HG03060 (cell line): ENCODE measurements at regions not wholly inside any gene's neighbourhood (a gene's known extent, or its start where the extent isn't known, plus 50 kb on each side); places are given as distances from the start of the nearest gene placed in this dataset.
"Not testable (repeated sequence)": the region's sequence is repeated elsewhere in the genome, so short reads cannot be mapped to it uniquely, and the experiment has no call there.

ENCODE experiments used
- ATAC-seq: cut with Tn5 transposase; IDR thresholded peaks from one replicate; pipeline ENCODE4 v1.9.1; 2021; ENCODE audit warnings: low read depth, moderate number of reproducible peaks; ENCODE audit not compliant: unreplicated experiment

DNA sequence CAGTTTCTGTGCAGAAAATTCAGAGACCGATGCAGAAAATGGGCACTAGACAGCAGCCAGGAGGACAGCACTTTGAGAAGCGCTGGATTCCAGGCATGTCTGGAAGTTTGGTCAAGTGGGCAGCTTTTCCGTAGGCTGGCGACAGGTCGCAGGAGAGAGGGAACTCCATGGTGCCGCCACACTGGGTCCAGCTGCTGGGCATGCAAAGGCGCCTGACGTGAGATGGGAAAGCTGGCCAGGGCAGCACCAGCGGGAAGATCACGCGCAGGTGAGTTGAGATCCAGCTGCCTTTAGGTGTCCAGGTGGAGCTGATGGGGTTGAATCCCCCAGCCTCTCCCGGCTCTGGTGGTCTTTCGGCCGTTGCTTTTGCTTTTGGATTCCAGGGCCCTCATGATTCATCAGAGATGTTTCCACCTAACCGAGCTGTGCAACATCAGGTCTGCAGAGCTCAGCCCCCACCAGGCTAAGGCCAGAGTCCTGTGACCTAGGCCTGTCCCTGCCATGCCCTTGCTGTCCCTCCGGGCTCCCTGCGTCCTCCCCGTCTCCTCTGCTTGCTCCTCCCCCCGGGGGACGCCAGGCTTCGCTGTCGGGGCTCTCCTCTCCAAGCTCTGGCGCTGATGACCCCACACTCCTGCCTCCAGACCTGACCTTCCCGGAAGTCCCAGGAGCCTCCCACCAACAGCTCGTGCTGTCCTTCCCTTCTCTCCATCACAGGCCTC lies 1001.7 kb downstream of the BRD1 start:
- no peak for ATAC-seq

DNA sequence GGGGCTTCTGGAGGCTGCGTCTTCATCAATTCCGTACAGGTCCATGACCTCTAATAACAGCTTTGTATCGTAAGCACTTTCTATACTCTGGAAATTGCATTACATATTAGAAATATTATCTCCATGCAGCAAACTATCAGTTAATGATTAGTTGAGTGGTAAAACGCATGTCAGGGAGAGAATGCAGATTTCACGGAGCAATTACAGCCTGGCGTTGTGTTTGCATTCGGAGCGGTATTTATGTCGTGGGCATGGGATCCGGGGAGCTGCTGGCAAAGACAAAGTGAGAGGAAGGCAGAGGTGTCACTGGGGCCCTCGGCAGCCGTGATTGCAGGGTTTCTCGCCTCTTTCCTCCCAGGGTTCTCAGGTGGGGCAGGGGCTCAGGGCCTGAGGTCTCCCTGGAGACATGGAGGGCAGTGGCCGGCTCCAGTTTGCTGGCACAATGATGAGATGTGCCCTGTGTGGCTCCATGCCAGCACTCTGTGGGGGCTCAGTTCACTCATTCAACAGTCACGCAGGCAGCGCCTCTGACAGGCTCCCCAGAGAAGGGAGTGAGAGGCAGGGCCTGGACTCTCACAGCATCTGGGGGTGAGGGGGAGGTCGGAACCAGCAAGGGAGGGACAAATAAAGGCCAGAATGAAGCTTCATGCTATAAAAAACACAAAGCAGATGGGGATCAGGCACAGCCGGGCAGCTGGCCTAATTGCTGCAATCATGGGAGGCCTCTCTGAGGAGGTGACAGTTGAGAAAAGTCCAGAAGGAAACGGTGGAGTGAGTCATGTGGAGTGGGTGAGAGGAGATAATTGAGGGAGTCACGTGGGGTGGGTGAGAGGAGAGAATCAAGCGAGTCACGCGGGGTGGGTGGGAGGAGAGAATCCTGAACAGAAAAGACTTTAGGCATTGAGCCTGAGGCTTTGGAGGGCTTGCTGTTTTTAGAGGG lies 1002.7 kb downstream of the BRD1 start:
- ATAC-seq, result no peak

DNA sequence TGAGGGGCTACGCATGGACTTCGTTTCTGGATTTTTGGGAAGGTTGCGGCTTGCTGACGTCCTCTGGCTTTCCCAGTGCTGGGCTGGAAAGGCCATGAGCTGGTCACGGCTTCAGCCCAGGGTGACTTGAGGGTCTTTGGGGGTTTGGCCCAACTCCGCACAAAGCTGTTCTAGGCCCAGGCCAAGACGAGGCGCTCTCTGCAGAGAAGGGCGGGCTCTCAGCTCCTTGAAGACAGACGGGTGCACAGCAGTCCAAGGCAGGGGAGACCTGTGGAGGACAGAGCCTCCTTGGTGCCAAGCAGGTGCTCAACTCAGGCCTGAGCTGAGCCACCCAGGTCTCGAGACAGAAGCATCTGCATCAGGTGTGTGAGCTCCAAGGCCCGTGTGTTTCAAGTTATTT lies 1003.7 kb downstream of the BRD1 start:
- ATAC-seq, result no peak

DNA sequence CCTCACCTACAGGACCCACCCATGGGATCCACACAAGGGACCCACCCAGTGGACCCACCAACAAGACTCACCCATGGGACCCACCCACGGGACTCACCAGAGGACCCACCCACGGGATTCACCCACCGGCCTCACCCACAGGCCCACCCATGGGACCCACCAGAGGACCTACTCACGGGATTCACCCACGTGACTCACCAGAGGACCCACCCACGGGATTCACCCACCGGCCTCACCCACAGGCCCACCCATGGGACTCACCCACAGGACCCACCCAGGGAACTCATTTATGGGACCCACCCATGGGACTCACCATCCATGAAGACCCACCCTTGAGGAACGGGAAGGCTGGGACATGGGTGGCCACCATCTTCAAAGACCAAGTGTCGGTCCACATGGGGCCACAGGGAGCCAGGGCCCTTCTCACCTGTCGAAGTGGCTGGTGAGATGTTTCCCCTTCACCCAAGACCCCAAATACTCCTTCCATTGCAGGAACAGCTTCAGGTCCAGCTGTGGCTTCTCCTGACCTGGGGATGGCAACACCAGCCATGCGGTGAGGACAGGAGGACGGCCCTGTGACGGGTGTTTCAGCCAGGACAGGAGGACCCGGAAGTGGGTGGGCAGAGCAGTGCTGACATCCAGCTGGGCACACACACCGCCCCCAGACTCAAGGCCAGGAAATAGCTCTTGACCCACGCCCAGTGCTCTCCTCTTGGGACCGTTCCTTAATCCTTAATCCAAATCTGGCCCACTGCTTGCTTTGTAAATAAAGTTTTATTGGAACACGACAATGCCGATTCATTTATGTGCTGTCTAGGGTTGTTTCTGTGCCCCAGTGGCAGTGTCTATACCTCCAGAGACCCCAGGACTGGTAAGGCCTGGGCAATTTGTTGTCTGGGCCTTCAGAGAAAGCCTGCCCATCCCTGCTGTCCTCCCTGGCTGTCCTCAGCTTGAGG lies 1005.1 kb downstream of the BRD1 start:
- ATAC-seq, result no peak

DNA sequence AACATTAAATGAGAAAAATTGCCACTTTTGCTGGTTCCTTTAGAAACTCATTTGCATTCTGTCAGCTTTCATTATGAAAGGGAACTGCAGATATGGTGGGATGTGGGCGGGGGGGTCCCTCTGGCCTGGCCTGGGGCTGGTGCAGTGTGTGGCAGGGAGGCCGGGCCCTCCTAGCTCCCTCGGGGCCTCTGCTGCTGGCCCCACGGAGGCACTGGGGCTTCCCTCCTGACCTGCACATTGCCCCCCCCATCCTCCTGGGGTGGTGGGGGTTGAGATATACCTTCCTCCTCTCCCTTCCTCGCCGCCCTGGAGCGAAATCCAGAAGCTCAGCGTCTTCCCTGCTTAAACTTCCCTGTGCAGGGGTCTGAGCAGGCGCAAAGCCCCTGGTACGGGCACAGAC lies 1005.9 kb downstream of the BRD1 start:
- ATAC-seq, result no peak

DNA sequence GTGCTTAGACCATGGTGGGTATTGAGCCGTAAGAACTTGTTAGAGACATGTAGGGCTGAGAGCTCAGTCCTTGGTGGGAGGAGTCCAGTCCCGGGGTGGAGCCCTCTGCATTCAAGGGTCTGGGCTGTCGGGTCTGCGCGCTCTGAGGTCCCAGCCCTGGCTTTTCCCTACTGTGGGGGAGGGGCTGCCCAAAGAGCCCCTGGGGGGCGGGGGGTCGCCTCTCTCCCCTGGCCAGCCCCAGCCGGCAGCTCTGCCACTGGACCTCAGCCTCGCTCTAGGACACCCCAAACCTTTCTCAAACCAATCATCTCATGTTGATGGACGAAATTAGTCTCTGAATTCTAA lies 1006.4 kb downstream of the BRD1 start:
- ATAC-seq, result no peak

DNA sequence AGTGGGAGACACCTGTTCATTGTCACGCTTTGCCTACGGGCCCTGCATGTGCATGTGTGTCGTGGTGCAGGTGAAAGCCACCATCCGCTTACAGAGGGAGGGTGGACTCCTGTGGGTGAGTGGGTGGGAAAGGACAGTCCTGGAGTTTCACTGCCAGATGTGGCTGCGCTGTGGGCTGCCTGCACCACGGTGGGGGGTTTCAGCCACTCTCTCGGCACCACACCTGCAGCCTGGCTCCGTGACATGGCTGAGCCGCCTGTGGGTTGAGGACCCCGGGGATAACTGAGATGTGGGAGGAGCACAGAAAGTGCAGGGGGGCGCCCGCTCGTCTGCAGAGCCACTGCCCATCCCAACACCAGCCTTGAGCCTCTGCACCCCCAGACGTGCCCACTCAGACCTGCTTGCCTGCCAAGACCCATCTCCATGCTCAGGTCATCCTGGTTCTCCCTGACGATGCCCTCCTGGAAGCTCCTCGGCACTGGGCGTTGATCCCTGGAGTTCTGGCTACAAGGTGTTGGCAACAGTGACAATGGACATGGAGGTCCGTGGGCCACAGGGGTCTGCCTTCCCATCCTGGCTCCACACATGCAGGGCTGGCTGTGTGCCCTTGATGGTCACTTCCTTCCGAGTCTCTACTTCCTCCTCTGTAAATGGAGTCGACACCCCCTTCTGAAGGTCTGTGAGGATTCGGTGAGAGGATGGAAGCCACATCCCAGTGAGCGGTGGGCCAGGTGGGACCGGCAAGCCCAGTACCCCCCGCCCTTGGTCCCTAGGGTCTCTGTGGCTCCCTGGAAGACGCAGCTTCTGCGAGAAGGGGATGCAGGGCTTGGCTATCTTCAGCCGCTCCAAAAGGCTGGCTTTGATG lies 1007.0 kb downstream of the BRD1 start:
- ATAC-seq, result no peak

DNA sequence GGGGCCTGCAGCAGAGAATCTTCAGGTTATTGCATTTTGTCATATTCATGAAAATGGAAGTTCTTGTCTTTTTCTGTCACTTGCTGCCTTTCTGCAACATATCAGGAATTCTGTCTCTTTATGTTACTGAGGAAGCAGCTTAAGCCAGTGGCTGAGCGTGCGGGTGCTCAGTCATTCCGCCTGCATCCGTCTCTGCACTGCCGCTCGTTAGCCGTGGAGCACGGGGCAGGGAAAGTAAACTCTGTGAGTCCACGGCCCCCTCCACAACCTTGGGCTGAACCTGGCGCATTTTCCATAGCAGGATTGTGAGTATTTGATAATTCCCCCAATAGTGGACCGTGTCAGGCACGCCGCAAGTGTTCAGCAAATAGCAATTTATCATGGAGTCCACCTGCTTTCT lies 1007.7 kb downstream of the BRD1 start:
- no peak for ATAC-seq

DNA sequence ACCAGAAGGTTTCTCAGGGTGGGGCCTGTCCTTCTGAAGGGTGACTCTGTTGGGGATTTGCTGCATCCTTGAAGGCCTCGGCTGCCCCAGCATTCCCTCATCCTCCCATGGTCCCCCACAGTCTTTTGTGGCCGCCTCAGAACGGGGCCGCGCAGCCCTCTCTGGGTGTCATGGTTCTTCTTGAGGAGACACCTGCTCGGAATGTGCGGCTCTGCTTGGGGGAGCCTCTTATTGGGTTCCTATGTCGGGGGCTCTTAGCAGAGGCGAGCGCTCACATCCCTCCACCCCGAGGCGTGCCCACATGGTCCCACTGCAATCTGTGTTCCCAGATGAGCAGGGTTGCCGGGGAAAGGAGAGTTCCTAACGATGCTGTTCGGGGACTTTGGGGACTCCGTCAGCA lies 1008.4 kb downstream of the BRD1 start:
- ATAC-seq, result no peak

DNA sequence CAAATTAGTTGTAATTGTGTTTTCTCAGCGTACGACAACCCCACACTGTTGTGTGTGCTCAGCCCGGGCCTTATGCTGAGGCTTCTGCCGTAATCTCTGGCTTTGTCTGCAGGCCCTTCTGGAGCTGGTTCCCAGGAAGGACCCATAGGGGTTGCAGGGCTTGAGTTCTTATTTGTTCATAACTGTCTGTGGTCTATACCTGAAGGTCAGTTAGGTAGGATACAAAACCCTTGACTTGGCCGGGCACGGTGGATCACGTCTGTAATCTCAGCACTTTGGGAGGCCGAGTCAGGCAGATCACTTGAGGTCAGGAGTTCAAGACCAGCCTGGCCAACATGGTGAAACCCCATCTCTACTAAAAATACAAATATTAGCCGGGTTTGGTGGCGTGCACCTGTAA lies 1010.2 kb downstream of the BRD1 start:
- not testable (repeated sequence) for ATAC-seq

DNA sequence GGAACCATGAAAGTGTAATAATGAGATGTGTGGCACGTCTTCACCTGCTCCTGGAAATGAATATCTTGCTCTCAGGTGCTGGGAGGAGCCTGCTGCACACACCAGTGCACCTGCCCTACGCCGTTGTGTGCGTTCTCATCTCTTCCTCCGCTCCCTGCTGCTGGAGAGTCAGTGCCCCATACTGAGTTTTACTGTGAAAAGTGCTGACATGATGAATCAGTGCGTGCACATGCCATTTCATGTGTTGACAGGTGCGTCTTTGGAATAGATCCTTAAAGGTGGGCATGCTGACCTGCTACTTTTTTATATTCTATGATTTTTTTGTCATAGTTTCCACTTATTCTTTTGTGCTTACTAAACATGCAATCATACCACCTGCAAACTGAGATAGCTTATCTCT lies 1015.8 kb downstream of the BRD1 start:
- no peak for ATAC-seq

DNA sequence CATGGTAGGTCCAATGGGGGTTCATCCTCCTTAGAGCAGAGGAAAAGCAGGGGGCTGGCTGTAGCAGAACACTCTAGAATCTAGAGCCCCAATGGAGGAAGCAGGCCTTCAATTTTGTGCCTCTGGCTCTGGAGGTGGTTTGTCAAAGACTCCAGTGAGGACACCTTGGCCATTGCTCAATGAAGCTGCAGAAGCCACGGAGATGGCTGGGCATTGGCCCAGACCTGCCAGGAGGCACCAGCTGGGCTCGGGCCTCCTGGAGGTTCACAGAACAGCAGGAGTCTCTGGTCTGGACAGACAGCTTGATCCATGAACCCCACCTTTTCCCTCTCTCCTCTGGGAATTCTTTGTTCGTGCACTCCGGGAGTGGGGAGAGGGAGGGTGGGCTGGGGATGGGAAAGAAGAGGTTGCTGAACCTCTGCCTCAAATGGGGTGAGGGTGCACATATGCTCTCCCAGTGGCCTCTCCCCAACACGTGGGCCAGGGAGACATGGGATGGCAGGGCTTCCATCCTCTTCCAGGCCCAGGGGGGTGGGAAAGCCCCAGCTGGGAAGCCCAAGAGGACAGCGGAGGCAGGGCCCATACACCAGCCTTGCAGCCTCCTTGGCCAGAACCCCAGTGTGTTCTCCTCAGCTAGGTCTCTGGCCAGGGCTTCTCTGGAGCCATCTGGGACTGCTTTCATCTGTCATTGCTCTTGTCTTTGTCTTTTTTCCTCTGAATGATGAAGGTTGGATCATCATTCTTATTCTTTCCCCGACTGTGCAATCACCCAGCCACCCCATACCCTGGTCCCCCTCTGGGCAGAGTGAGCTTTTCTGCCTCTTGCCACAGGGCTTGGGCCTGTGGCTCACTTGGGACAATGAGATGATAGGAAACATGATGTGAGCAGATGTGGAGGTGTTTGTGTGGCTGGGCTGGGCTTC lies 1019.4 kb downstream of the BRD1 start:
- no peak for ATAC-seq

DNA sequence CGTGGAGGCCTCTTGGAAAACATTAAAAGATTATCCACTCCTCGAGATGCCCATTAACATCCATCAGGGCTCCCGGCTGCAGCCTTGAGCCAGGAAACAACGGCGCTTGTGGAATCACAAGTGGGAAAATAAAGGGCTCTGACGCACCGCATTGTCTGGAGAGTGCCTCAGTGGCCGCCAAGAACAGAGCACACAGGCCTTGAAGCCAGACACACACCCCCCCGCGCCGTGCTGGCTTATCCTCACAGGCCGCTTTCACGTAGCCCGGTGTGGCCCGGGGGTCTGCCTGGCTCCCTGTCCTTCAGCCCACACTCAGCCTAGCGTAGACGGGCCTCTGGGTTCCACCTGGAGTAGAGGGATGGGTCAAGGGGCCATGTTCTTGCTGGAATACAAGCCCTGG lies 1020.5 kb downstream of the BRD1 start:
- no peak for ATAC-seq

DNA sequence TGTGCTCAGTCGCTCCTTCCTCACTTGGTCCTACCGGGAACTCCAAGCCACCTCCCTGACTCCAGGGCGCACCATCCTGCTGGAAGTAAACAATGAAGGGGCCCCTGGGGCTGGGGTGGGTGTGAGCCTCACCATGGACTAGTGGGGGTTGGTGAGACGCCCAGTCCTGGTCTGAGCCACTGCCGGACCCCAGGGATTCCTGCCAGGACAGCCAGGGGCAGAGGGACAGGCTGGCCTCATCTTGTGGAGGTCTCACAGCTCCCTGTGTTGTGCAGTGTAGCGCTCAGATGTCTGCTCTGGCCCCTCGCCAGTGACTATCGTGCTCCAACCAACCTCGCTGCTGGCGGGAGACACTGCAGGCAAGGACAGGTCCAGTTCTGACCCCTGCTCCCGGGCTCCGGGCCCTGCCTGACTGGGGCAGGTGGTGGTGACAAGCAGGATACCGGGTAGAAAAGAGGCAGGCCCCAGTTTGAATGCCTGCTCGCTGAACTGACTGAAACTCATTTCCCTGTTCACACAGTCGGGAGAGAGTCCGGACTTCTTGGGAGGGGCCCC lies 1021.4 kb downstream of the BRD1 start:
- ATAC-seq, result no peak

DNA sequence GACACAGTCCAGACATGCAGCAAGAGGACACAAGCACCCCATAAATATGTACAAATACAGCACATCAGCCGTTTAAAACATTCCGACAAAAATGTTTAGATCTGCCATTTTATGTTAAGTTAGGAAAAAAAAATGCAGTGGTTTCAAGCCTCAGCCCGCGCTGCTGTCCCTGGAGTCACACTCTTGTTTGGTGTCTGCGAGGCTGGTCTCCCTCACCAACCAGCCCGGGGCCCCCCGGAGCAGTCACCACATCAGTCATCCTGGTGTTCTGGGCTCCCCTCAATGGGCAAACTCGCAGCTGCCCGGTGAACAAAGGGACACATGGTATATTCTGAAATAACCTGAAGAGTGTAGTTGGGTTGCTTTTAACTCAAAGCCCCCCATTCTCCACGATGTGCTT lies 1022.2 kb downstream of the BRD1 start:
- no peak for ATAC-seq

DNA sequence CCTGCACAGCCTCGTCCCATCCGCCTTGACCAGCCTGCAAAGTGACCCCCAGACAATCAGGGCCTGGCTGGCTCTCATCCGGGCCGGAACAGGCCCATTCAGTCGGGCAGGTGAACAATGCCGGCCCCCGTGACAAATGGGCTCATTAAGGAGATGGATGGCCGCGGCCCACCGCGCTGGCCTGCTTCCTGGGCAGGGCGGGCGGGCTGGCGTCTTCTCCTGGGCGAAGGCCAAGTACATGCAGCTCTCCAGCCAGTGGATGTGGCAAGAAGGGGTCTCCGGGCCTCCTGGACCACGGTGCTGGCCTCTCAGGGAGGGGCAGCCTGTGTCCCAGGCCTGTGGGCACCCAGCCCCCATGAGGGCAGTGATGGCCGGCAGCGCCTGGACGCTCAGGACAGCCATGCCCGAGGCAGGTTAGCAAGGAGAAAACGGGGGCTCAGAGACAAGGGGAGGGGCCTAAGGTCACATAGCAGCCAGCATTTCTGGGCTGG lies 1022.8 kb downstream of the BRD1 start:
- ATAC-seq, result no peak

DNA sequence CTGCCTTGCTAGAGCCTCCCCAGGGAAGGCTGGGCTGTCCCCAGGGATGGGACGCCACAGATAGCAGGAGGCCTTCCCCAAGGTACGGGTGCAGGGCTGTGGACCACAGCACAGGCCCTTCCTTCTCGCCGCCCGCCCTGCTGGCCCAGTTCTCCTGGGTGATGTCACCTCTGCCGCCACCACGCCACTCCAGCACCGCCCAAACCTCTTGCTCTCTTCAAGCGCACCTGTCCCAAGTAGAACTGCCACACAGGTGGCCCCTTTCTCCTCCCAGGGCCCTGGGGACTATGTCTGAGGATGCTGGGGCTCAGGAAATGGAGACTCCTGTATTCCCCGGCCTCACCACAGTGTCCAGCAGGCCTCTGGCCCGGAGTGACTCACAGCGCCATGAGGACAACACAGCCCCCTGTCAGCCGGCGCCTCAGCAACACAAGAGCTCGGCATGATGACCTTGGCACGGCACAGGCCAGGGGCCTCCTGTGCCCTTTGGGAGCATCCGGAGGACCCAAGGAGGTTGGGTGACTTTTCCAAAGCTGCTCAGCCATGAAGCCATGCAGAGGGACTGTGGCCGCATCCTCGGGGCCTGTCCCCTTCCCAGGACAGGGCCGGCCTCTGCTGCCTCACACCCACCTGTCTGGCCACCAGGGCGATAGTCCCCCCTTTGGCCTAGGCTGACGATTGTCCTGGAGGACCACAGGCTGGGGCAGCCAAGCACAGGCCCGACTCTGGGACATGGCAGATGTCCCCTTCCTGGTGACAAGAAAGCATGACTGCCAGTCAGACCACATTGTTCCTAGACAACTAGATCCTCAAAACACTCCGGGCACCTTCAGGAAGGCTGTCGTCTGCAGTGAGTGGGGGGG lies 1023.5 kb downstream of the BRD1 start:
- no peak for ATAC-seq
